ENCODE measurements at regions not wholly inside any gene's neighbourhood (a gene's known extent, or its start where the extent isn't known, plus 50 kb on each side); places are given as distances from the start of the nearest gene placed in this dataset.

GRCh38 chr12:94033101-94033500 lies 115.3 kb upstream of the PLXNC1 start:
- H3K79me2 ChIP-seq (replicated peaks; ENCODE audit: insufficient read depth), result no peaks in the 10 kb centered on the region
- H2AFZ ChIP-seq, result no peak overlapping the region
- no peaks in the 10 kb centered on the region for H3K27me3 ChIP-seq (ENCODE audit: insufficient read depth)
- Mint-ChIP-seq H3K27me3 (ENCODE audit: insufficient read depth, low read depth, poor library complexity) (peaks cover 4% of the 10 kb centered on the region), H3K27ac (no peak overlapping the region), H3K36me3 (ENCODE audit: low read depth) (peaks cover 3% of the 10 kb centered on the region; the same call in 2 of the 3 replicates), H3K4me3 (no peak overlapping the region), H3K4me1 (no peaks in the 10 kb centered on the region), H3K9me3 (peaks cover 17% of the 10 kb centered on the region)
- DNase-seq (ENCODE audit: low spot score) (no peak), ATAC-seq (no peak)
- no peak overlapping the region for H3K27ac ChIP-seq (ENCODE audit: low read depth)
- H3K4me2 ChIP-seq, result no peak overlapping the region
- no peaks in the 10 kb centered on the region for H4K20me1 ChIP-seq (replicated peaks; ENCODE audit: insufficient read depth)
- H3F3A ChIP-seq (replicated peaks; ENCODE audit: low read depth), result no peaks in the 10 kb centered on the region
- no peaks in the 10 kb centered on the region for H3K4me1 ChIP-seq (ENCODE audit: insufficient read depth)
- H3K36me3 ChIP-seq (ENCODE audit: insufficient read depth), result no peaks in the 10 kb centered on the region
- no peak overlapping the region for H3K4me3 ChIP-seq
- H3K9me2 ChIP-seq (ENCODE audit: insufficient read depth), result peaks cover 2% of the 10 kb centered on the region; the same call in 1 of the 2 replicates
- TF ChIP-seq, protein P1, sequence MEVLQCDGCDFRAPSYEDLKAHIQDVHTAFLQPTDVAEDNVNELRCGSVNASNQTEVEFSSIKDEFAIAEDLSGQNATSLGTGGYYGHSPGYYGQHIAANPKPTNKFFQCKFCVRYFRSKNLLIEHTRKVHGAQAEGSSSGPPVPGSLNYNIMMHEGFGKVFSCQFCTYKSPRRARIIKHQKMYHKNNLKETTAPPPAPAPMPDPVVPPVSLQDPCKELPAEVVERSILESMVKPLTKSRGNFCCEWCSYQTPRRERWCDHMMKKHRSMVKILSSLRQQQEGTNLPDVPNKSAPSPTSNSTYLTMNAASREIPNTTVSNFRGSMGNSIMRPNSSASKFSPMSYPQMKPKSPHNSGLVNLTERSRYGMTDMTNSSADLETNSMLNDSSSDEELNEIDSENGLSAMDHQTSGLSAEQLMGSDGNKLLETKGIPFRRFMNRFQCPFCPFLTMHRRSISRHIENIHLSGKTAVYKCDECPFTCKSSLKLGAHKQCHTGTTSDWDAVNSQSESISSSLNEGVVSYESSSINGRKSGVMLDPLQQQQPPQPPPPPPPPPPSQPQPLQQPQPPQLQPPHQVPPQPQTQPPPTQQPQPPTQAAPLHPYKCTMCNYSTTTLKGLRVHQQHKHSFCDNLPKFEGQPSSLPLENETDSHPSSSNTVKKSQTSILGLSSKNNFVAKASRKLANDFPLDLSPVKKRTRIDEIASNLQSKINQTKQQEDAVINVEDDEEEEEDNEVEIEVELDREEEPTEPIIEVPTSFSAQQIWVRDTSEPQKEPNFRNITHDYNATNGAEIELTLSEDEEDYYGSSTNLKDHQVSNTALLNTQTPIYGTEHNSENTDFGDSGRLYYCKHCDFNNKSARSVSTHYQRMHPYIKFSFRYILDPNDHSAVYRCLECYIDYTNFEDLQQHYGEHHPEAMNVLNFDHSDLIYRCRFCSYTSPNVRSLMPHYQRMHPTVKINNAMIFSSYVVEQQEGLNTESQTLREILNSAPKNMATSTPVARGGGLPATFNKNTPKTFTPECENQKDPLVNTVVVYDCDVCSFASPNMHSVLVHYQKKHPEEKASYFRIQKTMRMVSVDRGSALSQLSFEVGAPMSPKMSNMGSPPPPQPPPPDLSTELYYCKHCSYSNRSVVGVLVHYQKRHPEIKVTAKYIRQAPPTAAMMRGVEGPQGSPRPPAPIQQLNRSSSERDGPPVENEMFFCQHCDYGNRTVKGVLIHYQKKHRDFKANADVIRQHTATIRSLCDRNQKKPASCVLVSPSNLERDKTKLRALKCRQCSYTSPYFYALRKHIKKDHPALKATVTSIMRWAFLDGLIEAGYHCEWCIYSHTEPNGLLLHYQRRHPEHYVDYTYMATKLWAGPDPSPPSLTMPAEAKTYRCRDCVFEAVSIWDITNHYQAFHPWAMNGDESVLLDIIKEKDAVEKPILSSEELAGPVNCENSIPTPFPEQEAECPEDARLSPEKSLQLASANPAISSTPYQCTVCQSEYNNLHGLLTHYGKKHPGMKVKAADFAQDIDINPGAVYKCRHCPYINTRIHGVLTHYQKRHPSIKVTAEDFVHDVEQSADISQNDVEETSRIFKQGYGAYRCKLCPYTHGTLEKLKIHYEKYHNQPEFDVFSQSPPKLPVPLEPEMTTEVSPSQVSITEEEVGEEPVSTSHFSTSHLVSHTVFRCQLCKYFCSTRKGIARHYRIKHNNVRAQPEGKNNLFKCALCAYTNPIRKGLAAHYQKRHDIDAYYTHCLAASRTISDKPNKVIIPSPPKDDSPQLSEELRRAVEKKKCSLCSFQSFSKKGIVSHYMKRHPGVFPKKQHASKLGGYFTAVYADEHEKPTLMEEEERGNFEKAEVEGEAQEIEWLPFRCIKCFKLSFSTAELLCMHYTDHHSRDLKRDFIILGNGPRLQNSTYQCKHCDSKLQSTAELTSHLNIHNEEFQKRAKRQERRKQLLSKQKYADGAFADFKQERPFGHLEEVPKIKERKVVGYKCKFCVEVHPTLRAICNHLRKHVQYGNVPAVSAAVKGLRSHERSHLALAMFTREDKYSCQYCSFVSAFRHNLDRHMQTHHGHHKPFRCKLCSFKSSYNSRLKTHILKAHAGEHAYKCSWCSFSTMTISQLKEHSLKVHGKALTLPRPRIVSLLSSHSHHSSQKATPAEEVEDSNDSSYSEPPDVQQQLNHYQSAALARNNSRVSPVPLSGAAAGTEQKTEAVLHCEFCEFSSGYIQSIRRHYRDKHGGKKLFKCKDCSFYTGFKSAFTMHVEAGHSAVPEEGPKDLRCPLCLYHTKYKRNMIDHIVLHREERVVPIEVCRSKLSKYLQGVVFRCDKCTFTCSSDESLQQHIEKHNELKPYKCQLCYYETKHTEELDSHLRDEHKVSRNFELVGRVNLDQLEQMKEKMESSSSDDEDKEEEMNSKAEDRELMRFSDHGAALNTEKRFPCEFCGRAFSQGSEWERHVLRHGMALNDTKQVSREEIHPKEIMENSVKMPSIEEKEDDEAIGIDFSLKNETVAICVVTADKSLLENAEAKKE (CRISPR knock-in tag; IDR thresholded peaks at IDR 0.05), result no peak
- TF ChIP-seq CTCF (conservative IDR thresholded peaks at IDR 0.05; ENCODE audit: low read depth in 2 of 2) (no peak), EZH2 (IDR thresholded peaks at IDR 0.05; ENCODE audit: low read depth, unreplicated experiment) (no peak), JUNB (IDR thresholded peaks at IDR 0.05; ENCODE audit: unreplicated experiment) (no peak), EZH2phosphoT487 (IDR thresholded peaks at IDR 0.05; ENCODE audit: unreplicated experiment) (no peak), NANOG (IDR thresholded peaks at IDR 0.05; ENCODE audit: borderline replicate concordance) (no peak)

Measured in GM23338 (cell line).